ENCODE measurements at regions not wholly inside any gene's neighbourhood (a gene's known extent, or its start where the extent isn't known, plus 50 kb on each side); places are given as distances from the start of the nearest gene placed in this dataset.

DNA sequence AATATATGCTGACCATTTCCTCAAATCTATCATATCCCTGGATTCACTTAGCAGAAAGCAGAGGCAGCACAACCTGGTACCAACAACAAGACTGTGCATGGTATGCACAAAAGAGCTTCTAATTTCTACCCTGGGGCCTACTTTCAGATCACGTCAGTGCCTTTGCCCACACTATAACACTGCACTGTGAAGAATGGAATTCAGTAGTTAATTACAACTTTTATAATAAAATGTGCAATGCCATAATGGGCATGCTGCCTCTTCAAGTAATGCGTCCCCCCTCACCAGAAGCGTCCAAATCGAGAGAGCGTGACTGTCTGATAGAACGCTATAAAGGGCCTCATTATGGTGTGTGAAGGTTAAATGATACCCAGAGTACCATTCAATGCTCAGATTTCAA lies 328.1 kb upstream of the PKDCC start:
- Histone ChIP-seq H3K27me3 (replicated peaks; ENCODE audit: insufficient read depth, low read depth, low read length, poor library complexity) (no peaks in the 10 kb centered on the region), H3K4me3 (ENCODE audit: low read depth, low read length, poor library complexity, severe bottlenecking) (no peak overlapping the region), H3K9me3 (ENCODE audit: low read depth, low read length, poor library complexity, severe bottlenecking) (no peaks in the 10 kb centered on the region), H3K36me3 (ENCODE audit: insufficient read depth, low read length, poor library complexity, severe bottlenecking) (no peaks in the 10 kb centered on the region), H3K27ac (ENCODE audit: low read depth, low read length, poor library complexity, severe bottlenecking) (no peak overlapping the region), H3K4me1 (ENCODE audit: insufficient read depth, low read length, poor library complexity, severe bottlenecking) (no peaks in the 10 kb centered on the region)
- intact Hi-C loops (cut with micrococcal nuclease; ENCODE audit: unreplicated experiment), result no loop called here
- no TSS peak for BruUV-seq (replicated peaks)
- CTCF ChIA-PET, result no interaction called here
- no peak for DNase-seq (ENCODE audit: low spot score)
- POLR2A ChIA-PET (ENCODE audit: low non-redundant PET), result no interaction called here
- TF ChIP-seq, protein P1, sequence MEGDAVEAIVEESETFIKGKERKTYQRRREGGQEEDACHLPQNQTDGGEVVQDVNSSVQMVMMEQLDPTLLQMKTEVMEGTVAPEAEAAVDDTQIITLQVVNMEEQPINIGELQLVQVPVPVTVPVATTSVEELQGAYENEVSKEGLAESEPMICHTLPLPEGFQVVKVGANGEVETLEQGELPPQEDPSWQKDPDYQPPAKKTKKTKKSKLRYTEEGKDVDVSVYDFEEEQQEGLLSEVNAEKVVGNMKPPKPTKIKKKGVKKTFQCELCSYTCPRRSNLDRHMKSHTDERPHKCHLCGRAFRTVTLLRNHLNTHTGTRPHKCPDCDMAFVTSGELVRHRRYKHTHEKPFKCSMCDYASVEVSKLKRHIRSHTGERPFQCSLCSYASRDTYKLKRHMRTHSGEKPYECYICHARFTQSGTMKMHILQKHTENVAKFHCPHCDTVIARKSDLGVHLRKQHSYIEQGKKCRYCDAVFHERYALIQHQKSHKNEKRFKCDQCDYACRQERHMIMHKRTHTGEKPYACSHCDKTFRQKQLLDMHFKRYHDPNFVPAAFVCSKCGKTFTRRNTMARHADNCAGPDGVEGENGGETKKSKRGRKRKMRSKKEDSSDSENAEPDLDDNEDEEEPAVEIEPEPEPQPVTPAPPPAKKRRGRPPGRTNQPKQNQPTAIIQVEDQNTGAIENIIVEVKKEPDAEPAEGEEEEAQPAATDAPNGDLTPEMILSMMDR (conservative IDR thresholded peaks at IDR 0.05; ENCODE audit: low read depth, low read length), result no peak
- TF ChIP-seq EZH2 (IDR thresholded peaks at IDR 0.05; ENCODE audit: borderline replicate concordance, low read depth, low read length, poor library complexity, severe bottlenecking), result no peak

DNA sequence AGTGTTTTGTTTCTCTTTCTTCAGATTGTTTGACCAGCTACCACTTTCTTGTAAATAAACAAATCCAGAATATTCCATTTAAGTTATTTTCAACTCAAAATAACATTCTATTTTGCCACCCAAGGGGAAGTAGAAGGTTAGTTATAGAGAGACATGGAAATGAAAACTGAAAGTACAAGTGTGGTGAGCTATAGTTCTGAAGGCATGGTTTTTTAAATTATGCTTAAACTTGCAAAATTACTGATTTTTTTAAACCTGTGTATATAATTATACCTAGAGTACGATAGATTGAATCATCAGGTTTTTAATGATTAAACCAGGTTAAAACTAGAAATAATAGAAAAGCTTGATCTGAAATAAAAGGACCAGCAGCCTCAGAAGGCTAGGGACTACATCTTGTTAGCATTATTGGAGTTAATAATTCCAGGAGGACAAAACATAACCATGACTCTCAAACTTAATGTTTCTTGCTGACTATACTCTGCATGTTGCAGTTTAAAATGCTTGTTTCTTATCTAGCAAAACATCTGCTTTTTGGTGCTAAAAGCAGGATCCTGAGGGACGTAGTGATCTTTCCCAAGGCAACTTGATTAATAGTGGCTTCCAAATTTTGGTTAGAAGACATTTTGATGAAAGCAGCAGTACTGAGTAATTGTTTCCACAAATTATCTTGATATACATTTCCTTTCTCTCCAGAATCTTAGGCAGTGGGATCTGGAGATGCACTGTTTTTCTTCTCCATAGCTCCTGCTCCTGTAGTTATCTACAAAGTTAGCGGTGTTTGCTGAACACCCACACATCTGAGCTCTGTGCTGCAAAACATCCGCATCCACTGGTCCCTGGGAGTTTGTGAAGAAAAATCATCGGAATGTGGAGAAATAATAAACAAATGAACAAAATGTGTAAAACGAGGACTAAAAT lies 327.2 kb upstream of the PKDCC start:
- H3K9me3 ChIP-seq (ENCODE audit: low read depth, low read length, poor library complexity, severe bottlenecking), result no peaks in the 10 kb centered on the region
- no peaks in the 10 kb centered on the region for H3K36me3 ChIP-seq (ENCODE audit: insufficient read depth, low read length, poor library complexity, severe bottlenecking)
- ChIA-PET POLR2A (ENCODE audit: low non-redundant PET) (no interaction called here), CTCF (no interaction called here)
- no peak for DNase-seq (ENCODE audit: low spot score)
- intact Hi-C loops (cut with micrococcal nuclease; ENCODE audit: unreplicated experiment), result no loop called here
- no TSS peak for BruUV-seq (replicated peaks)
- H3K4me1 ChIP-seq (ENCODE audit: insufficient read depth, low read length, poor library complexity, severe bottlenecking), result no peaks in the 10 kb centered on the region
- no peak overlapping the region for H3K27ac ChIP-seq (ENCODE audit: low read depth, low read length, poor library complexity, severe bottlenecking)
- no peaks in the 10 kb centered on the region for H3K27me3 ChIP-seq (replicated peaks; ENCODE audit: insufficient read depth, low read depth, low read length, poor library complexity)
- no peak for TF ChIP-seq EZH2 (IDR thresholded peaks at IDR 0.05; ENCODE audit: borderline replicate concordance, low read depth, low read length, poor library complexity, severe bottlenecking)
- TF ChIP-seq, protein P1 (conservative IDR thresholded peaks at IDR 0.05; ENCODE audit: low read depth, low read length), result no peak
- H3K4me3 ChIP-seq (ENCODE audit: low read depth, low read length, poor library complexity, severe bottlenecking), result no peak overlapping the region

DNA sequence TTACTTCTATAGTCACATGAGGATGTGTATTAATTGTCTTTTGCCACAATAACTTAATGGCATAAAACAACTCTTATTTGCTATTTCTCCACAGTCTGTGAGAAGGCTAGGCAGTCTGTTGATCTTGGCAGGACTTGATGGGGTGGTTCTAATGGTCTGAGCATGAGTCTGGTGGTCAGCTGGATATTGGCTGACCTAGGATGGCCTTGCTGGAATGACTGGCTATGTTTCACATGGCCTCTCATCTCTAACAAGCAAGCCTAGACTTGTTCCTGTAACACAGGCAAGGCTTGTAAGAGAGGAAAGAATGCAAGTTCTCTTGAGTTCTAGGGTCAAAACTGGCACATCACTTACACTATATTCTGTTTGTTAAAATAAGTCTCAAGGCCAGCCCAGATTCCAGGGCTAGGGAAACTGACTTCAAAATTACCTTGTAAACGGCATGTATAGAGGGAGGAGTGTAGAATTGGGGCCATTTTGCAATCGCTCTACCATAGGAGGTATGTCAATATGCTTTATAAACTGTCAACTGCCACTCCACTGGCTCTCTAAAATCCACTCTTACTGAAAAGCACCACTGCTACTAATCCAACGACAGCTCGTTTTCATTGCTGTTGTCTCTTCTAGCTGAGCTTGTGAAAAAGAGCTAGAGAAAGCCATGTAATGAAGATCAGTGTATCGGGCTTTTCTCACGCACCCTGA lies 325.0 kb upstream of the PKDCC start:
- ChIA-PET CTCF (no interaction called here), POLR2A (ENCODE audit: low non-redundant PET) (no interaction called here)
- Histone ChIP-seq H3K27me3 (replicated peaks; ENCODE audit: insufficient read depth, low read depth, low read length, poor library complexity) (no peaks in the 10 kb centered on the region), H3K36me3 (ENCODE audit: insufficient read depth, low read length, poor library complexity, severe bottlenecking) (no peaks in the 10 kb centered on the region), H3K4me3 (ENCODE audit: low read depth, low read length, poor library complexity, severe bottlenecking) (no peak overlapping the region), H3K4me1 (ENCODE audit: insufficient read depth, low read length, poor library complexity, severe bottlenecking) (no peaks in the 10 kb centered on the region), H3K27ac (ENCODE audit: low read depth, low read length, poor library complexity, severe bottlenecking) (no peak overlapping the region), H3K9me3 (ENCODE audit: low read depth, low read length, poor library complexity, severe bottlenecking) (no peaks in the 10 kb centered on the region)
- intact Hi-C loops (cut with micrococcal nuclease; ENCODE audit: unreplicated experiment), result no loop called here
- TF ChIP-seq, protein P1 (conservative IDR thresholded peaks at IDR 0.05; ENCODE audit: low read depth, low read length), result no peak
- TF ChIP-seq EZH2 (IDR thresholded peaks at IDR 0.05; ENCODE audit: borderline replicate concordance, low read depth, low read length, poor library complexity, severe bottlenecking), result no peak
- no peak for DNase-seq (ENCODE audit: low spot score)
- BruUV-seq (replicated peaks), result no TSS peak

Data from A673 (cell line).